ENCODE measurements at regions not wholly inside any gene's neighbourhood (a gene's known extent, or its start where the extent isn't known, plus 50 kb on each side); places are given as distances from the start of the nearest gene placed in this dataset.

GRCh38 chr1:193309936-193310475, 123.6 kb upstream of the B3GALT2 start:
- no peaks in the 10 kb centered on the region for H3K9me2 ChIP-seq (ENCODE audit: low read depth, low read length)
- peaks cover 13% of the 10 kb centered on the region for H3K4me1 ChIP-seq (ENCODE audit: insufficient read depth, low read length, severe bottlenecking)
- H3K27ac ChIP-seq (ENCODE audit: low read depth, low read length, poor library complexity, severe bottlenecking), result no peak overlapping the region
- no peaks in the 10 kb centered on the region for H3K27me3 ChIP-seq (ENCODE audit: insufficient read depth, low read length)
- TF ChIP-seq EZH2 (IDR thresholded peaks at IDR 0.05; ENCODE audit: borderline replicate concordance, low read length), result no peak
- TF ChIP-seq CTCF (IDR thresholded peaks at IDR 0.05; ENCODE audit: low read length), result no peak
- no peak overlapping the region for H3K4me3 ChIP-seq (ENCODE audit: low read depth, low read length, poor library complexity, severe bottlenecking)
- no peaks in the 10 kb centered on the region for H3K79me2 ChIP-seq (ENCODE audit: insufficient read depth, low read length)
- no peak overlapping the region for H3K9ac ChIP-seq (ENCODE audit: low read length)
- H3K9me3 ChIP-seq (ENCODE audit: low read length), result no peaks in the 10 kb centered on the region
- H3F3A ChIP-seq (ENCODE audit: insufficient read depth, low read length), result no peaks in the 10 kb centered on the region
- H4K20me1 ChIP-seq (ENCODE audit: insufficient read depth, low read length), result no peaks in the 10 kb centered on the region
- H3K36me3 ChIP-seq (ENCODE audit: insufficient read depth, low read length), result no peaks in the 10 kb centered on the region
- H3K4me2 ChIP-seq (ENCODE audit: low read length), result no peak overlapping the region
- no peak overlapping the region for H2AFZ ChIP-seq (ENCODE audit: low read length)

GRCh38 chr1:193308438-193308837, 122.0 kb upstream of the B3GALT2 start:
- Histone ChIP-seq H3K9me3 (ENCODE audit: low read length) (no peaks in the 10 kb centered on the region), H3K4me2 (ENCODE audit: low read length) (no peak overlapping the region), H3K4me1 (ENCODE audit: insufficient read depth, low read length, severe bottlenecking) (peaks cover 10% of the 10 kb centered on the region), H3K27me3 (ENCODE audit: insufficient read depth, low read length) (no peaks in the 10 kb centered on the region), H3K9ac (ENCODE audit: low read length) (no peak overlapping the region), H3K79me2 (ENCODE audit: insufficient read depth, low read length) (no peaks in the 10 kb centered on the region), H3K4me3 (ENCODE audit: low read depth, low read length, poor library complexity, severe bottlenecking) (no peak overlapping the region), H3K9me2 (ENCODE audit: low read depth, low read length) (no peaks in the 10 kb centered on the region), H3K36me3 (ENCODE audit: insufficient read depth, low read length) (no peaks in the 10 kb centered on the region), H4K20me1 (ENCODE audit: insufficient read depth, low read length) (no peaks in the 10 kb centered on the region), H2AFZ (ENCODE audit: low read length) (no peak overlapping the region), H3K27ac (ENCODE audit: low read depth, low read length, poor library complexity, severe bottlenecking) (no peak overlapping the region), H3F3A (ENCODE audit: insufficient read depth, low read length) (no peaks in the 10 kb centered on the region)
- no peak for TF ChIP-seq CTCF (IDR thresholded peaks at IDR 0.05; ENCODE audit: low read length)
- TF ChIP-seq EZH2 (IDR thresholded peaks at IDR 0.05; ENCODE audit: borderline replicate concordance, low read length), result no peak

GRCh38 chr1:193306430-193306829, 120.0 kb upstream of the B3GALT2 start:
- H3K4me1 ChIP-seq (ENCODE audit: insufficient read depth, low read length, severe bottlenecking), result peaks cover 5% of the 10 kb centered on the region
- H3K4me3 ChIP-seq (ENCODE audit: low read depth, low read length, poor library complexity, severe bottlenecking), result no peak overlapping the region
- no peaks in the 10 kb centered on the region for H4K20me1 ChIP-seq (ENCODE audit: insufficient read depth, low read length)
- no peaks in the 10 kb centered on the region for H3K79me2 ChIP-seq (ENCODE audit: insufficient read depth, low read length)
- H3K36me3 ChIP-seq (ENCODE audit: insufficient read depth, low read length), result no peaks in the 10 kb centered on the region
- 0 out of 2 replicates have a peak overlapping the region, but pooled peaks have one; percentile 42 for H2AFZ ChIP-seq (ENCODE audit: low read length)
- H3K4me2 ChIP-seq (ENCODE audit: low read length), result no peak overlapping the region
- TF ChIP-seq CTCF (IDR thresholded peaks at IDR 0.05; ENCODE audit: low read length) (no peak), EZH2 (IDR thresholded peaks at IDR 0.05; ENCODE audit: borderline replicate concordance, low read length) (no peak)
- H3K27me3 ChIP-seq (ENCODE audit: insufficient read depth, low read length), result no peaks in the 10 kb centered on the region
- no peaks in the 10 kb centered on the region for H3K9me3 ChIP-seq (ENCODE audit: low read length)
- no peak overlapping the region for H3K27ac ChIP-seq (ENCODE audit: low read depth, low read length, poor library complexity, severe bottlenecking)
- no peaks in the 10 kb centered on the region for H3F3A ChIP-seq (ENCODE audit: insufficient read depth, low read length)
- H3K9me2 ChIP-seq (ENCODE audit: low read depth, low read length), result no peaks in the 10 kb centered on the region
- no peak overlapping the region for H3K9ac ChIP-seq (ENCODE audit: low read length)
